H9 (cell line): ENCODE measurements at regions not wholly inside any gene's neighbourhood (a gene's known extent, or its start where the extent isn't known, plus 50 kb on each side); places are given as distances from the start of the nearest gene placed in this dataset.

Source experiments
- DNase-seq: peaks from one replicate; pipeline ENCODE4 v3.0.0-alpha.2; 2017
- H2AFZ ChIP-seq: one replicate; pipeline ENCODE4 v1.6.1; 2013; ENCODE audit warnings: mild to moderate bottlenecking, low read length, control low read depth, moderate library complexity
- H2AK5ac ChIP-seq: 2 replicates; pipeline ENCODE4 v1.6.1; 2013; ENCODE audit warnings: low read length, control low read depth, mixed read lengths; ENCODE audit not compliant: insufficient read length
- H2BK120ac ChIP-seq: one replicate; pipeline ENCODE4 v1.6.1; 2013; ENCODE audit warnings: low read depth, mild to moderate bottlenecking, low read length, control low read depth, inconsistent platforms; ENCODE audit not compliant: poor library complexity, severe bottlenecking
- H2BK12ac ChIP-seq: 2 replicates; pipeline ENCODE4 v1.6.1; 2013; ENCODE audit warnings: low read length, control low read depth, mixed read lengths, low read depth; ENCODE audit not compliant: insufficient read length
- H2BK15ac ChIP-seq: 2 replicates; pipeline ENCODE4 v1.6.1; 2013; ENCODE audit warnings: low read depth, low read length, control low read depth
- H2BK20ac ChIP-seq: one replicate; pipeline ENCODE4 v1.6.1; 2013; ENCODE audit warnings: low read depth, mild to moderate bottlenecking, low read length, control low read depth, inconsistent platforms; ENCODE audit not compliant: poor library complexity, severe bottlenecking
- H2BK5ac ChIP-seq: 2 replicates; pipeline ENCODE4 v1.6.1; 2013; ENCODE audit warnings: low read length, control low read depth, mixed read lengths; ENCODE audit not compliant: insufficient read length
- H3K14ac ChIP-seq: 2 replicates; pipeline ENCODE4 v1.6.1; 2013; ENCODE audit warnings: low read length, control low read depth; ENCODE audit not compliant: insufficient read depth
- H3K18ac ChIP-seq: 2 replicates; pipeline ENCODE4 v1.6.1; 2013; ENCODE audit warnings: low read depth, mild to moderate bottlenecking, mixed read lengths, low read length, control low read depth; ENCODE audit not compliant: insufficient read length
- H3K23ac ChIP-seq: 2 replicates; pipeline ENCODE4 v1.6.1; 2013; ENCODE audit warnings: low read length, control low read depth, mixed read lengths, low read depth; ENCODE audit not compliant: insufficient read length
- H3K23me2 ChIP-seq: 2 replicates; pipeline ENCODE4 v1.6.1; 2013; ENCODE audit warnings: low read depth, mild to moderate bottlenecking, mixed read lengths, low read length, control low read depth; ENCODE audit not compliant: insufficient read length, poor library complexity, severe bottlenecking
- H3K27ac ChIP-seq: 2 replicates; pipeline ENCODE4 v1.5.1; 2013; ENCODE audit warnings: low read length, control low read depth, mixed read lengths, low read depth; ENCODE audit not compliant: insufficient read length
- H3K27me3 ChIP-seq: 2 replicates; pipeline ENCODE4 v1.6.1; 2013; ENCODE audit warnings: low read length, control low read depth, inconsistent platforms; ENCODE audit not compliant: insufficient read depth
- H3K4ac ChIP-seq: 2 replicates; pipeline ENCODE4 v1.6.1; 2013; ENCODE audit warnings: low read depth, mild to moderate bottlenecking, control low read depth, inconsistent platforms, low read length, moderate library complexity
- H3K4me1 ChIP-seq: 2 replicates; pipeline ENCODE4 v1.6.1; 2013; ENCODE audit warnings: low read length, control low read depth, inconsistent platforms; ENCODE audit not compliant: insufficient read depth
- H3K4me2 ChIP-seq: 2 replicates; pipeline ENCODE4 v1.6.1; 2013; ENCODE audit warnings: low read length, control low read depth, mixed read lengths; ENCODE audit not compliant: insufficient read length, insufficient read depth
- H3K56ac ChIP-seq: 2 replicates; pipeline ENCODE4 v1.6.1; 2013; ENCODE audit warnings: low read depth, mild to moderate bottlenecking, mixed read lengths, low read length, control low read depth; ENCODE audit not compliant: insufficient read length
- H3K79me1 ChIP-seq: 2 replicates; pipeline ENCODE4 v1.6.1; 2013; ENCODE audit warnings: low read depth, mild to moderate bottlenecking, moderate library complexity, low read length, control low read depth, inconsistent platforms; ENCODE audit not compliant: insufficient read depth, poor library complexity, severe bottlenecking
- H3K79me2 ChIP-seq: 2 replicates; pipeline ENCODE4 v1.6.1; 2013; ENCODE audit warnings: low read length, control low read depth, inconsistent platforms; ENCODE audit not compliant: insufficient read depth
- H3K9ac ChIP-seq: 2 replicates; pipeline ENCODE4 v1.6.1; 2013; ENCODE audit warnings: low read length, control low read depth, mixed read lengths; ENCODE audit not compliant: insufficient read length; ENCODE audit errors: extremely low read depth
- H3K9me3 ChIP-seq: one replicate; pipeline ENCODE4 v1.6.1; 2013; ENCODE audit warnings: low read depth, low read length, inconsistent platforms; ENCODE audit not compliant: control insufficient read depth
- H3T11ph ChIP-seq: one replicate; pipeline ENCODE4 v1.6.1; 2013; ENCODE audit warnings: mild to moderate bottlenecking, low read length, control low read depth, inconsistent platforms
- H4K20me1 ChIP-seq: one replicate; pipeline ENCODE4 v1.6.1; 2013; ENCODE audit not compliant: control insufficient read depth, insufficient read length, insufficient read depth
- H4K5ac ChIP-seq: 2 replicates; pipeline ENCODE4 v1.6.1; 2013; ENCODE audit warnings: low read depth, mild to moderate bottlenecking, mixed read lengths, low read length, control low read depth; ENCODE audit not compliant: insufficient read length
- H4K8ac ChIP-seq: replicated peaks from 2 replicates; pipeline ENCODE4 v1.6.1; 2013; ENCODE audit warnings: low read length, control low read depth, mixed read lengths, low read depth; ENCODE audit not compliant: insufficient read length
- H4K91ac ChIP-seq: 2 replicates; pipeline ENCODE4 v1.6.1; 2013; ENCODE audit warnings: low read depth, mild to moderate bottlenecking, moderate library complexity, mixed read lengths, low read length, control low read depth; ENCODE audit not compliant: insufficient read length
- H3K27ac Mint-ChIP-seq, 3 experiments: 2 replicates in 2 of 3; 3 replicates in 1 of 3; pipeline ENCODE4 v1.8.0; 2020 to 2021; ENCODE audit warnings: mixed read lengths in 3 of 3, mild to moderate bottlenecking in 1 of 3, moderate library complexity in 1 of 3
- H3K27me3 Mint-ChIP-seq: 2 replicates; pipeline ENCODE4 v1.8.0; 2021; ENCODE audit warnings: low read depth, mild to moderate bottlenecking, moderate library complexity, mixed read lengths
- H3K36me3 Mint-ChIP-seq, 3 experiments: 2 replicates in 2 of 3; 3 replicates in 1 of 3; pipeline ENCODE4 v1.8.0; 2020 to 2021; ENCODE audit warnings: low read depth in 3 of 3, mixed read lengths in 3 of 3; ENCODE audit not compliant: insufficient read depth in 1 of 3
- H3K4me1 Mint-ChIP-seq, 2 experiments: 2 replicates each; pipeline ENCODE4 v1.8.0; 2020; ENCODE audit warnings: mixed read lengths in 2 of 2
- H3K4me3 Mint-ChIP-seq, 2 experiments: 2 replicates in 1 of 2; 3 replicates in 1 of 2; pipeline ENCODE4 v1.8.0; 2020 to 2021; ENCODE audit warnings: mild to moderate bottlenecking in 2 of 2, mixed read lengths in 2 of 2, moderate library complexity in 1 of 2
- H3K9me3 Mint-ChIP-seq, 2 experiments: 2 replicates in 1 of 2; 3 replicates in 1 of 2; pipeline ENCODE4 v1.8.0; 2020; ENCODE audit warnings: mild to moderate bottlenecking in 2 of 2, mixed read lengths in 2 of 2, moderate library complexity in 1 of 2
- WGBS: extraction: QIAGEN DNeasy Blood & Tissue Kit; methylation state at CpG from one replicate; pipeline ENCODE4 v1.1.7; 2013; ENCODE audit warnings: missing lambda C conversion rate, low lambda C conversion rate, mixed read lengths; ENCODE audit not compliant: insufficient read length; ENCODE audit errors: extremely low coverage; 5-methylcytosine and 5-hydroxymethylcytosine counted together
- TF ChIP-seq, protein P1 (sequence below): fragments of 200-600 bp; sonication (generic); conservative IDR thresholded peaks from 3 replicates; pipeline ENCODE4 v1.8.0; 2021; ENCODE audit warnings: antibody characterized with exemption, mild to moderate bottlenecking

DNA sequence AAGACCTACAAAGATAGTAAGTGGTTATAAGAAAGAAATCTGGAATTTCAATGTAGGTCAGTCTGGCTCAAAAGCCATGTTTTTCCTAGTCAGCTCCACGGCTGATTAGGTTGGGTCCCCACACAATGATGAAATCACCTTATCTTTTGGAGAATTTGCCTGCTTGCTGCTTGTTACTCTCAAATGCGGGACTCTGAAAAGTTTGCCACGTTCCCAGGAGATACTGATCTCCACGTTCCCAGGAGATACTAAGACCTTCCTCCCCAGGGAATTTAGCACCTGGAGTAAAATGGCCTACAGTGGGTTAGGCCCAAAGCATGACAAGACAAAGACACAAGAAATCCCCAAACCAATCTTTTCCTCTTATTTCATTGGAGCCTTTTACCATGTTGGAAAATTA lies 449.6 kb downstream of the TNS1 start:
- Histone ChIP-seq H3K79me1 (no peaks in the 10 kb centered on the region), H4K91ac (no peak overlapping the region), H3K9me3 (no peaks in the 10 kb centered on the region), H3K4me1 (peaks cover 11% of the 10 kb centered on the region), H3K18ac (no peak overlapping the region), H4K8ac (no peak overlapping the region), H3K9ac (no peak overlapping the region), H3K56ac (no peak overlapping the region), H4K5ac (no peak overlapping the region), H3K4me2 (no peak overlapping the region), H2BK120ac (no peak overlapping the region), H3K23me2 (no peaks in the 10 kb centered on the region), H3K4ac (no peak overlapping the region), H3K79me2 (no peaks in the 10 kb centered on the region), H2BK12ac (no peak overlapping the region), H2AFZ (no peak overlapping the region), H2BK15ac (no peak overlapping the region), H4K20me1 (no peaks in the 10 kb centered on the region), H3K14ac (no peak overlapping the region), H2AK5ac (no peak overlapping the region), H3K27ac (no peak overlapping the region), H2BK20ac (no peak overlapping the region), H3K27me3 (no peaks in the 10 kb centered on the region; the same call in 1 of the 2 replicates), H2BK5ac (no peak overlapping the region), H3K23ac (no peak overlapping the region), H3T11ph (no peak overlapping the region)
- peaks cover 23% of the 10 kb centered on the region for H3K27me3 Mint-ChIP-seq
- peaks cover 29 to 36% of the 10 kb centered on the region in 2 experiments for H3K4me1 Mint-ChIP-seq
- no peak overlapping the region for H3K4me3 Mint-ChIP-seq
- H3K27ac Mint-ChIP-seq = no peak overlapping the region
- TF ChIP-seq, protein P1, sequence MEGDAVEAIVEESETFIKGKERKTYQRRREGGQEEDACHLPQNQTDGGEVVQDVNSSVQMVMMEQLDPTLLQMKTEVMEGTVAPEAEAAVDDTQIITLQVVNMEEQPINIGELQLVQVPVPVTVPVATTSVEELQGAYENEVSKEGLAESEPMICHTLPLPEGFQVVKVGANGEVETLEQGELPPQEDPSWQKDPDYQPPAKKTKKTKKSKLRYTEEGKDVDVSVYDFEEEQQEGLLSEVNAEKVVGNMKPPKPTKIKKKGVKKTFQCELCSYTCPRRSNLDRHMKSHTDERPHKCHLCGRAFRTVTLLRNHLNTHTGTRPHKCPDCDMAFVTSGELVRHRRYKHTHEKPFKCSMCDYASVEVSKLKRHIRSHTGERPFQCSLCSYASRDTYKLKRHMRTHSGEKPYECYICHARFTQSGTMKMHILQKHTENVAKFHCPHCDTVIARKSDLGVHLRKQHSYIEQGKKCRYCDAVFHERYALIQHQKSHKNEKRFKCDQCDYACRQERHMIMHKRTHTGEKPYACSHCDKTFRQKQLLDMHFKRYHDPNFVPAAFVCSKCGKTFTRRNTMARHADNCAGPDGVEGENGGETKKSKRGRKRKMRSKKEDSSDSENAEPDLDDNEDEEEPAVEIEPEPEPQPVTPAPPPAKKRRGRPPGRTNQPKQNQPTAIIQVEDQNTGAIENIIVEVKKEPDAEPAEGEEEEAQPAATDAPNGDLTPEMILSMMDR = no peak
- no peaks in the 10 kb centered on the region; a peak in 1 of 5 replicates for H3K9me3 Mint-ChIP-seq
- no CpG with 5 or more reads among the region's 4 CpGs for WGBS
- H3K36me3 Mint-ChIP-seq = no peaks in the 10 kb centered on the region; a peak in 1 of 7 replicates
- DNase-seq = no peak
